ENCODE measurements at regions not wholly inside any gene's neighbourhood (a gene's known extent, or its start where the extent isn't known, plus 50 kb on each side); places are given as distances from the start of the nearest gene placed in this dataset.

GRCh38 chr2:173590276-173590861, 235.7 kb downstream of the CDCA7 start:
- peaks cover 6% of the 10 kb centered on the region for H3K27me3 ChIP-seq (replicated peaks; ENCODE audit: insufficient read depth, low read depth, low read length, poor library complexity)
- no peak overlapping the region for H3K27ac ChIP-seq (ENCODE audit: low read depth, low read length, poor library complexity, severe bottlenecking)
- H3K36me3 ChIP-seq (ENCODE audit: insufficient read depth, low read length, poor library complexity, severe bottlenecking), result no peaks in the 10 kb centered on the region
- TF ChIP-seq CTCF (conservative IDR thresholded peaks at IDR 0.05; ENCODE audit: low read depth, low read length), result no peak
- no peak for TF ChIP-seq EZH2 (IDR thresholded peaks at IDR 0.05; ENCODE audit: borderline replicate concordance, low read depth, low read length, poor library complexity, severe bottlenecking)
- intact Hi-C loops (cut with micrococcal nuclease; ENCODE audit: unreplicated experiment), result no loop called here
- no TSS peak for BruUV-seq (replicated peaks)
- no peak overlapping the region for H3K4me3 ChIP-seq (ENCODE audit: low read depth, low read length, poor library complexity, severe bottlenecking)
- POLR2A ChIA-PET (ENCODE audit: low non-redundant PET), result no interaction called here
- H3K9me3 ChIP-seq (ENCODE audit: low read depth, low read length, poor library complexity, severe bottlenecking), result no peaks in the 10 kb centered on the region
- CTCF ChIA-PET, result no interaction called here
- no peaks in the 10 kb centered on the region for H3K4me1 ChIP-seq (ENCODE audit: insufficient read depth, low read length, poor library complexity, severe bottlenecking)
- DNase-seq (ENCODE audit: low spot score), result peak; percentile 23

- H3K27ac ChIP-seq (ENCODE audit: low read depth, low read length, poor library complexity, severe bottlenecking), result no peak overlapping the region
- H3K4me3 ChIP-seq (ENCODE audit: low read depth, low read length, poor library complexity, severe bottlenecking), result no peak overlapping the region
- DNase-seq (ENCODE audit: low spot score), result no peak
- intact Hi-C loops (cut with micrococcal nuclease; ENCODE audit: unreplicated experiment), result no loop called here
- CTCF ChIA-PET, result no interaction called here
- no peaks in the 10 kb centered on the region for H3K4me1 ChIP-seq (ENCODE audit: insufficient read depth, low read length, poor library complexity, severe bottlenecking)
- peaks cover 2% of the 10 kb centered on the region for H3K27me3 ChIP-seq (replicated peaks; ENCODE audit: insufficient read depth, low read depth, low read length, poor library complexity)
- TF ChIP-seq CTCF (conservative IDR thresholded peaks at IDR 0.05; ENCODE audit: low read depth, low read length) (no peak), EZH2 (IDR thresholded peaks at IDR 0.05; ENCODE audit: borderline replicate concordance, low read depth, low read length, poor library complexity, severe bottlenecking) (no peak)
- no peaks in the 10 kb centered on the region for H3K9me3 ChIP-seq (ENCODE audit: low read depth, low read length, poor library complexity, severe bottlenecking)
- POLR2A ChIA-PET (ENCODE audit: low non-redundant PET), result no interaction called here
- no TSS peak for BruUV-seq (replicated peaks)
- H3K36me3 ChIP-seq (ENCODE audit: insufficient read depth, low read length, poor library complexity, severe bottlenecking), result no peaks in the 10 kb centered on the region
Observed at GRCh38 chr2:173593109-173593508, 238.4 kb downstream of the CDCA7 start.

- no TSS peak for BruUV-seq (replicated peaks)
- Histone ChIP-seq H3K27me3 (replicated peaks; ENCODE audit: insufficient read depth, low read depth, low read length, poor library complexity) (no peaks in the 10 kb centered on the region), H3K4me3 (ENCODE audit: low read depth, low read length, poor library complexity, severe bottlenecking) (no peak overlapping the region), H3K36me3 (ENCODE audit: insufficient read depth, low read length, poor library complexity, severe bottlenecking) (no peaks in the 10 kb centered on the region), H3K27ac (ENCODE audit: low read depth, low read length, poor library complexity, severe bottlenecking) (no peak overlapping the region), H3K4me1 (ENCODE audit: insufficient read depth, low read length, poor library complexity, severe bottlenecking) (no peaks in the 10 kb centered on the region), H3K9me3 (ENCODE audit: low read depth, low read length, poor library complexity, severe bottlenecking) (no peaks in the 10 kb centered on the region)
- intact Hi-C loops (cut with micrococcal nuclease; ENCODE audit: unreplicated experiment), result no loop called here
- no peak for DNase-seq (ENCODE audit: low spot score)
- ChIA-PET POLR2A (ENCODE audit: low non-redundant PET) (no interaction called here), CTCF (no interaction called here)
- no peak for TF ChIP-seq EZH2 (IDR thresholded peaks at IDR 0.05; ENCODE audit: borderline replicate concordance, low read depth, low read length, poor library complexity, severe bottlenecking)
- TF ChIP-seq CTCF (conservative IDR thresholded peaks at IDR 0.05; ENCODE audit: low read depth, low read length), result no peak
Observed at GRCh38 chr2:173596244-173596643, 241.6 kb downstream of the CDCA7 start.

All from A673 (cell line).